Psoas muscle (tissue), 7 donors: ENCODE measurements at regions not wholly inside any gene's neighbourhood (a gene's known extent, or its start where the extent isn't known, plus 50 kb on each side); places are given as distances from the start of the nearest gene placed in this dataset.

Experiments
- ATAC-seq, 4 donors: fragments of 200-7000 bp; cut with Tn5 transposase; one replicate each; pipeline ENCODE4 v1.9.1; 2020; ENCODE audit warnings: moderate library complexity in 3 of 4, mild to moderate bottlenecking in 2 of 4
- DNase-seq, 2 donors: peaks; one replicate each; pipeline ENCODE4 v3.0.0-alpha.2; 2020
- H3K27ac ChIP-seq: fragments of 200-600 bp; one replicate; pipeline ENCODE4 v1.8.0; 2022
- H3K27me3 ChIP-seq, 3 donors: fragments of 200-600 bp in 1 of 3; one replicate each; pipeline versions ENCODE4 v1.6.1 to v1.8.0; 2013 to 2022; ENCODE audit warnings: low read length in 2 of 3, mild to moderate bottlenecking in 2 of 3, moderate library complexity in 1 of 3; ENCODE audit not compliant: insufficient read depth in 3 of 3
- H3K36me3 ChIP-seq, 2 donors: fragments of 200-600 bp in 1 of 2; one replicate each; pipeline versions ENCODE4 v1.6.1 to v1.8.0; 2013 to 2022; ENCODE audit warnings: low read depth in 1 of 2, mild to moderate bottlenecking in 1 of 2, moderate library complexity in 1 of 2; ENCODE audit not compliant: insufficient read depth in 1 of 2
- H3K4me1 ChIP-seq: fragments of 200-600 bp; one replicate; pipeline ENCODE4 v1.8.0; 2022
- H3K4me3 ChIP-seq: fragments of 200-600 bp; one replicate; pipeline ENCODE4 v1.8.0; 2022; ENCODE audit warnings: mild to moderate bottlenecking
- H3K9me3 ChIP-seq: fragments of 200-600 bp; one replicate; pipeline ENCODE4 v1.8.0; 2022
- CTCF ChIP-seq: fragments of 200-600 bp; IDR thresholded peaks from one replicate; pipeline ENCODE4 v1.8.0; 2022; ENCODE audit warnings: antibody characterized with exemption
- WGBS, 3 donors: extraction: QIAGEN DNeasy Blood & Tissue Kit; methylation state at CpG; one replicate each; pipeline versions ENCODE4 v1.1.6 to v1.1.7; 2013; 5-methylcytosine and 5-hydroxymethylcytosine counted together
- intact Hi-C, 2 donors: fragments of 100-400 bp; cut with DNase I; formaldehyde crosslinking; loops; one replicate each; pipeline versions ENCODE4 v1.11.0 to v1.14.2; 2022
- donor health status: healthy with polysubstance abuse.
- donor health status: DM: no; HTN: no; CAD: no; lungs with moderate emphysema.
- donor health status: Bipolar disorder and iron deficiency.
- donor health status: healthy.
- donor health status: DM: yes; HTN: yes; CAD: no.
- donor health status: DM: no; HTN: no; CAD: no.
- donor health status: DM: yes; HTN: yes; CAD: no.

GRCh38 chr14:38339696-38340095 lies 83.8 kb upstream of the CLEC14A start:
- WGBS, 3 donors, result 73 to 87% (median 76%) methylated on average over 1 of the region's 1 CpG
- no peaks in the 10 kb centered on the region for H3K4me1 ChIP-seq
- H3K36me3 ChIP-seq, result no peaks in the 10 kb centered on the region
- H3K27me3 ChIP-seq, result no peaks in the 10 kb centered on the region
- DNase-seq, result no peak
- no peak for ATAC-seq
- H3K27ac ChIP-seq, result no peak overlapping the region
- no peaks in the 10 kb centered on the region for H3K9me3 ChIP-seq
- intact Hi-C loops, result no loop called here
- no peak for TF ChIP-seq CTCF
- H3K4me3 ChIP-seq, result no peak overlapping the region

GRCh38 chr14:38336298-38336697 lies 80.4 kb upstream of the CLEC14A start:
- DNase-seq (no peak), ATAC-seq (no peak)
- Histone ChIP-seq H3K36me3 (no peaks in the 10 kb centered on the region), H3K9me3 (no peaks in the 10 kb centered on the region), H3K27ac (no peak overlapping the region), H3K27me3 (no peaks in the 10 kb centered on the region), H3K4me3 (no peak overlapping the region), H3K4me1 (no peaks in the 10 kb centered on the region)
- intact Hi-C loops, result no loop called here
- no peak for TF ChIP-seq CTCF

GRCh38 chr14:38330275-38330674 lies 74.4 kb upstream of the CLEC14A start:
- H3K4me3 ChIP-seq, result no peak overlapping the region
- no peaks in the 10 kb centered on the region for H3K9me3 ChIP-seq
- no peaks in the 10 kb centered on the region for H3K27me3 ChIP-seq
- ATAC-seq, result no peak
- no peaks in the 10 kb centered on the region for H3K4me1 ChIP-seq
- no peaks in the 10 kb centered on the region for H3K36me3 ChIP-seq
- no peak overlapping the region for H3K27ac ChIP-seq
- intact Hi-C loops, result no loop called here
- no peak for TF ChIP-seq CTCF
- DNase-seq, result no peak
- 40 to 77% (median 68%) methylated on average over 2 of the region's 2 CpGs for whole genome bisulfite sequencing, 3 donors

GRCh38 chr14:38329246-38329645 lies 73.4 kb upstream of the CLEC14A start:
- H3K9me3 ChIP-seq, result no peaks in the 10 kb centered on the region
- no peaks in the 10 kb centered on the region for H3K4me1 ChIP-seq
- WGBS, 3 donors, result 84 to 93% (median 86%) methylated on average over 1 of the region's 1 CpG
- H3K27ac ChIP-seq, result no peak overlapping the region
- intact Hi-C loops, result no loop called here
- no peak overlapping the region for H3K4me3 ChIP-seq
- DNase-seq (no peak), ATAC-seq (no peak)
- TF ChIP-seq CTCF, result no peak
- H3K27me3 ChIP-seq, result no peaks in the 10 kb centered on the region
- no peaks in the 10 kb centered on the region for H3K36me3 ChIP-seq

- no peak for DNase-seq
- no peak for ATAC-seq
- no peak for TF ChIP-seq CTCF
- H3K4me1 ChIP-seq, result no peaks in the 10 kb centered on the region
- H3K27me3 ChIP-seq, result no peaks in the 10 kb centered on the region
- H3K9me3 ChIP-seq, result no peaks in the 10 kb centered on the region
- 67 to 75% (median 71%) methylated on average over 3 of the region's 3 CpGs for WGBS, 3 donors
- no peak overlapping the region for H3K4me3 ChIP-seq
- no peak overlapping the region for H3K27ac ChIP-seq
- intact Hi-C loops, result no loop called here
- H3K36me3 ChIP-seq, result no peaks in the 10 kb centered on the region
Observed at GRCh38 chr14:38316922-38317321, 61.0 kb upstream of the CLEC14A start.
